Suppressor macrophage treated with lipopolysaccharide for 1 hour (primary cell): ENCODE measurements at regions not wholly inside any gene's neighbourhood (a gene's known extent, or its start where the extent isn't known, plus 50 kb on each side); places are given as distances from the start of the nearest gene placed in this dataset.

Source experiments
- DNase-seq, 3 donors: peaks; one replicate each; pipeline ENCODE4 v3.0.0-alpha.2; 2020 to 2022

- peak; percentile 21 to 25 (median 22) for DNase-seq
Observed at GRCh38 chr1:147103416-147104155, 68.7 kb downstream of the PRKAB2 start.

- DNase-seq, result no peak
Observed at GRCh38 chr1:147099192-147099591, 73.1 kb downstream of the PRKAB2 start.

- DNase-seq, result peak; percentile 38 to 56 (median 49)
Observed at GRCh38 chr1:147098338-147098973, 73.8 kb downstream of the PRKAB2 start.

GRCh38 chr1:147095691-147096090 lies 76.6 kb downstream of the PRKAB2 start:
- no peak for DNase-seq

- no peak for DNase-seq
Observed at GRCh38 chr1:147091801-147092200, 80.5 kb downstream of the PRKAB2 start.

- no peak for DNase-seq
Observed at GRCh38 chr1:147089457-147089856, 82.8 kb downstream of the PRKAB2 start.

- DNase-seq, result no peak
Observed at GRCh38 chr1:147086129-147086528, 86.1 kb downstream of the PRKAB2 start.

- peak; percentile 81 to 89 (median 87) for DNase-seq
Observed at GRCh38 chr1:147084273-147085096, 87.8 kb downstream of the PRKAB2 start.

GRCh38 chr1:147083919-147084272 lies 88.4 kb downstream of the PRKAB2 start:
- DNase-seq, result no peak

GRCh38 chr1:147080671-147081394 lies 91.4 kb downstream of the PRKAB2 start:
- DNase-seq, result no peak

- peak in 2 of 3 donors; percentile 18 to 43 for DNase-seq
Observed at GRCh38 chr1:147080006-147080661, 92.1 kb downstream of the PRKAB2 start.

GRCh38 chr1:147079400-147080005 lies 92.8 kb downstream of the PRKAB2 start:
- DNase-seq, result no peak

GRCh38 chr1:147078606-147079399 lies 93.5 kb downstream of the PRKAB2 start:
- DNase-seq, result no peak

- DNase-seq, result no peak
Observed at GRCh38 chr1:147077936-147078605, 94.2 kb downstream of the PRKAB2 start.

- DNase-seq, result no peak
Observed at GRCh38 chr1:147077523-147077922, 94.7 kb downstream of the PRKAB2 start.

- DNase-seq, result no peak
Observed at GRCh38 chr1:147077081-147077480, 95.2 kb downstream of the PRKAB2 start.

- no peak for DNase-seq
Observed at GRCh38 chr1:147076442-147076841, 95.8 kb downstream of the PRKAB2 start.

GRCh38 chr1:147072482-147073432 lies 99.5 kb downstream of the PRKAB2 start:
- DNase-seq, result peak; percentile 38 to 51 (median 44)

GRCh38 chr1:147071142-147071541 lies 101.1 kb downstream of the PRKAB2 start:
- no peak for DNase-seq
